ENCODE measurements at regions not wholly inside any gene's neighbourhood (a gene's known extent, or its start where the extent isn't known, plus 50 kb on each side); places are given as distances from the start of the nearest gene placed in this dataset.

GRCh38 chr10:111837086-111837485 is 346.5 kb downstream of the GPAM start:
- DNase-seq = no peak

- no peak for DNase-seq
Measured at GRCh38 chr10:111837985-111838384, 345.6 kb downstream of the GPAM start.

GRCh38 chr10:111840546-111840945 is 343.0 kb downstream of the GPAM start:
- DNase-seq = no peak

- DNase-seq = no peak
Measured at GRCh38 chr10:111852801-111853200, 330.8 kb downstream of the GPAM start.

DNA sequence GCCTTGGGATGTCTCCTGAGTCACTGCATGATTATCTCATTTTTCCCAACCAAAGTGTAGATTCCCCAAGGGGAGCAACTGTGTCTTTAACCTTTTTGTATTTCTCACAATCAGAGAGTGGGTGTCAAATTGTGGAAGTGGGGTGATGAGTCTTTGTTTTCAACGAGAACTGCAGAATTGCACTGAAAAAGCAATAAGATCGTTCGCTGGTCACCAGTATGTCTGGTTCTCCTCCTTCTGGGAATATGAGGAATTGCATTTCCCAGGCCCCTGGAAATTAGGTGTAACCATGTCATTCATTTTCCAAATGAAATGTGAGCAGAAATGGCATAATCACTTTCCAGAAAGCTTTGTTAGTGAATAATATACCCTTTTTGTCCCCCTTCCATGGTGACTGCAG is 326.9 kb downstream of the GPAM start:
- no peak for DNase-seq

DNA sequence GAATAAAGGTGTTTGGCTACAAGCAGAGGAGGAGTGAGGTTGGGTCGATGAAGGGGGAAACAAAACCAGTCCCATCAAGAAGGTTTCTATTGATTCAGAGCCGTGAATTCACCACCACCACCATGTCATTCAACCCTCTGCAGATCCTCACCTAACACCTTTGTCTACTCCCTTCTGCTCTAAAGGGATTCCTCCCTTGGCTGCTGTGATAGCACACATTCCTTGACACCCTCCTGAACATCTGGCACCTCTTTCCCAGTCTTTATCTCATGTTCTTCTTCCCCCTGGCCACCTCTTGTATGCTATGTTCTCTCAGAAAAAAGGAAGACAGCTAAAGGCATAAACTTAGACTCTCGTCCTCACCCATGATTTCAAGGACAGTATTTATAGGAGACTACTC is 318.0 kb downstream of the GPAM start:
- no peak for DNase-seq

- DNase-seq = no peak
Measured at GRCh38 chr10:111871458-111871857, 312.1 kb downstream of the GPAM start.

- DNase-seq = no peak
Measured at GRCh38 chr10:111872591-111872990, 311.0 kb downstream of the GPAM start.

DNA sequence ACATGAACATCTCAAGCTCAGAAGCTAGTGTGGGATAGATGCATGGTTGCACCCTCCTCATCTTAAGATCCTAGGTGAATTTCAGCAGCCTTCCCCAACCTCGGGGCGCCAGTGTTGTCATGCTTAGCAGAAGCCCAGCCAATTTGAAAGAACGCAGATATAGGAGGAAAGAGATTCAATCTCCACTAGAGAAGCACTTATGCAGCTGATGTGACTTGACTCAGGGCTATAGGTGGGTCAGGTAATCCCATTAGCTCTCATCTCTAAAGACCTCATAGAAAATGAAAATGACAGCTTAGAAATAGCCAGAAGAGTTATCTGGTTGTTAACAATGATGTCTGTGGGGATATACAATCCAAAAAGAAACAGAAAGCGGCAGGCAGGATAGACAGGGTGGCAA is 310.5 kb downstream of the GPAM start:
- no peak for DNase-seq

DNA sequence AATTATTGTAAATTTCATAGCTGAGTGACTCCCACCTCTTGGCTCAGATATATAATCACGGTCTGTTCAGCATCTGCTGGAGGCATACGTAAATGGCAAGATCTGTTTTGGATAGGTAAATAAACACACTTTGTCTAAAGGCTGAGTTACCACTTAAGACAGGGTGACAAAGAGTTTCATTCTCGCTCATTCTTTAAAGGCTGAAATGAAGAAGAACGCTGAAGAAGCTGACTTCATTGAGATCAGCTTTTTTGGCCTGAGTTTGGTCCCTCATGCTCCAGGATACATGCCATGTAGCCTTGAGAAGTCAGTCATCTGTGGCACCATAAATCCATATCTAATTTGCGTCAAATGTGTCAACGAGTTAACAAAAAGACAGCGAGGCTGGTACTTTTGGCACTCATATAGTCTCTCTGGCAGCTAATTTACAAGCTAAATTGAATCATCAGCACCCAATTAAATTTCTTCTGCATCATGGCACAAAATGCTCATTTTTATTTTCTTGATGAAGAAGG is 309.9 kb downstream of the GPAM start:
- no peak for DNase-seq

DNA sequence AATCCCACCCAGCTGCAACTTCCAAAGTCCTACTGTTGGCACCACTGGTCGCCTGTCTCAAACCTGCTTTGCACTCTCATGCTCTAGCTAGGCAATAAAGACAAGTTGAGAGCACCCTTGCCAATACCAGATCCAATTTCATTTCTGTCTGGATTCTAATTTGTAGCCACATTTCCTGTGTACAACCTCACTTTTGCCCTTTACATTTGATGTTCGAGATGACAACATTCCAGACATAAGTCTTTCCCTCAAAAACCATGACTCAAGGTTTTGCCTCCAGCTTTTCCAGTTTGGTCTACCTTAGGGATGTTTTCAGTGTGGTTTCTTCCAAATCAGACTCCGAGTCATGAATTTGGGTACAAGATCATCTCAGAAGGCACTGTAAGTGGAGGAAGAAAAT is 309.0 kb downstream of the GPAM start:
- DNase-seq = no peak

- no peak for DNase-seq
Measured at GRCh38 chr10:111875725-111876124, 307.8 kb downstream of the GPAM start.

DNA sequence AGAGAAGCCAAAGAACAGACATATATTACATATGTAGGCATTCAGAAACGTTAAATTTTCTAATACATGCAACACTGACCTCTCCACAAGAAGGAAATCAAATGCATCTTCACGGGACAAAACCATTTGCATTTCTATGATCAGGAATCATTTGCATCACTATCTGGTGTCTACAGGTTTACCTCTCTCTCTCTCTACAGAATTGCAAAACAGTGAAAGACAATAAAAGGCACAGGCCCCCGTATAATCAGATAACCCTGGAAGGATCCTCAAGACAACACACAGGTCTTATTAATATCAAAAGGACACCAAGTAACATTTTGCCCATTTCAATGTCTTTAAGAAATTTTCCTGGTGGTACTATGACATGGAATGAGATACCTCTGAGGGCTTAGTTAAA is 306.3 kb downstream of the GPAM start:
- DNase-seq = no peak

DNA sequence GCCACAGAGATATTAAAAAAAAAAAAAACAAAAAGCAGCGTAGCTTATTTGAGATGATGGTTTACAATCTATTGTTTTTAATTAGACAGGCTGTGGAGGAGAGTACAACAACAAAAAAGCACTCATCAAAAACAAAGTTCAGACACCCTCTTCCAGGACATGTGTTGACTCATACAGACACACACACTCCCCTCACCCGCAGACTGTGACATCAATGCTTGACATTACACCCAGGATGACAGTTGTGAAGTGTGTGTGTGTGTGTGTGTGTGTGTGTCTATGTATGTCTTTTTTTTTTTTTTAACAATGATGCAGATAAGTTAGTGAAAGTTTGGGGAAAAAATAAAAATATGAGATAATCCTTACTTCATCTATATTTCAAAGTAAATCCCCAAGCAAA is 303.6 kb downstream of the GPAM start:
- DNase-seq = no peak

DNA sequence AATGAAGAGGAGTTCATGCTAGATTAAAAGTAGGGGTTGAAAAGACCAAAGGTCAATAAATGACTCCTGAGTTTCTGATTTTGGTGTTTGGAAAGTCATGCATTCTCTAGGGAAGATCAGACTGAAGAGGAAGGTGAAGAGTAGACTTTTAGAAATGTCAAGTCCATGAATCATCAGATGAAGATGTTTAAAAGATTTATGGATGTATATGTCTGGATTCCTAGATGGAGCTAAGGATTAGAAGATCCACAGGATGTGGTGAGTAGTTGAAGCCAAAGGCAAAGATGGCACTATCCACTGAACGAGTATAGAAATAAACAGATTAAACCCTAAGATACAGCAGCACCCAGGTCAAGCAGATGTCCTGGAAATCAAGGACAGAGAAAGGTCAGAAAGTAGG is 298.5 kb downstream of the GPAM start:
- DNase-seq = no peak

DNA sequence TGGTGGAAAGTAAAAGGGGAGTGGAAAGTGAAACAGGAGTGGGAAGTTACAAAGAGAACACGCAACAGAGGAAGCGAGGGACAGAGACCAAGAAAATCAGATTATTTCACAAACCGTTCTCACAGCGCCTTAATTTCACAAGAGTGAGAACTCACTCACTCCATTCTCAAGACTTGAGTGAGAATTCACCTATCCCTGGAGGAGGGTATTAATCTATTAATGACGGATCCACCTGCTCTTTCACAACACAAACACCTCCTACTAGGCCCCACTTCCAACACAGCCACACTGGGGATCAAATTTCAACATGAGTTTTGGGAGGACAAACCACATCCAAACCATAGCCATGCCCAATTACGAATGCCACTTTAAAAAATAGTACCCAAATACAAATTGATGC is 297.6 kb downstream of the GPAM start:
- no peak for DNase-seq

DNA sequence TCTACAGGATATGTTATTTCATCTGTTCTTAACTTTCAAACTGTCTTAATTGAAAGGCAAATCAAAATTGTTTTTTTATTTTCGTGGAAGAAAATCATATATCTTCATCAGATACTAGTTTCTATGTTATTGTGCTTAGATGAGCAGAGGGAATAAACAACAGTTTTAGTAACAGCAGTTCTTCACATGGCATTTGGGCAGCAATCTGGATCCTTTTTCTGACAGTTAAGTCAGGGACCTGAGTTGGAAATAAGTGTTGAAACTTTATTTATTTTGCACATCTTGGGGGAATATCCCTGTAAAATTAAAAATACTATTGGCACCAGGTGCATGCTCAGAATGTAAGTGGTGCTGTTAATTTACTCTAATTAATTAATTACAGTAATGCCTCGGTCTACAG is 296.3 kb downstream of the GPAM start:
- DNase-seq = no peak

DNA sequence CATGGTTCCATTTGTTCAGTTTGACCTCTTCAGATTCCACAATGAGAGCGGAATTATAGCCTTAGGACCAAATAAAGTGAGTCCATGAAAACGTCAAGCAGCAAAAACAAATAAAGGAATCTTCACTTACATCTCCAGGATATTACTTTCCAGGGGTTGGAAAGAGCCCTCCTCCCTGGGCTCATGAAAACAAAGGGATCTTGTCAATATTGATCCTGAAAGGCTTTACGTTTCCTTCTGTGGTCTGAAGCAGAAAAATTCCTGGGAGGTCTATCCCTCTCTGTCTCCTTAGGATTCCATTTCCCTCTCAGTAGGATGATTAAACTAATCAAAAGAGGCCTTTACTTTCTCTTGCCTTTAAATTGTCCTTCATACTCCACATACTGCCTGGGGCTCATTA is 293.5 kb downstream of the GPAM start:
- DNase-seq = no peak

- no peak for DNase-seq
Measured at GRCh38 chr10:111916011-111916410, 267.6 kb downstream of the GPAM start.

GRCh38 chr10:111921821-111922220 is 261.7 kb downstream of the GPAM start:
- no peak for DNase-seq

- no peak for DNase-seq
Measured at GRCh38 chr10:111923032-111923431, 260.5 kb downstream of the GPAM start.

GRCh38 chr10:111926286-111926685 is 257.3 kb downstream of the GPAM start:
- no peak for DNase-seq

DNA sequence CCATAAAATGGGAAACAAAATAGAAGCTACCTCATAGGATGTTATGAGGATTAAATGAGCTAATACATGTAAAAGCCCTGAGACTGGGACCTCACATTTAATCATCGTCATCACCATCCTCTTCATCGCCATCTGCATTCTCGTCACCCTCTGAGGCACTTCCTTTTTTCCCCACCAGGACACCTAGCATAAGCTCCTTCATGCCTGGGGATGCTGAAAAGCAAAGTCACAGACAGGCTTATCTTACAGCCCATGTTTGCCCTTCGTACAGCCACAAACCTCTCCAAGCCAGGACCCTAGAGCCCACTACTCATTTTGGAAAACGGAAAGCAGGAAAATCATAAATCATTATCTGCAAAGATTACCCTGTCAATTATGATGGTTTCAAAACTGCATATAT is 249.6 kb downstream of the GPAM start:
- no peak for DNase-seq

DNA sequence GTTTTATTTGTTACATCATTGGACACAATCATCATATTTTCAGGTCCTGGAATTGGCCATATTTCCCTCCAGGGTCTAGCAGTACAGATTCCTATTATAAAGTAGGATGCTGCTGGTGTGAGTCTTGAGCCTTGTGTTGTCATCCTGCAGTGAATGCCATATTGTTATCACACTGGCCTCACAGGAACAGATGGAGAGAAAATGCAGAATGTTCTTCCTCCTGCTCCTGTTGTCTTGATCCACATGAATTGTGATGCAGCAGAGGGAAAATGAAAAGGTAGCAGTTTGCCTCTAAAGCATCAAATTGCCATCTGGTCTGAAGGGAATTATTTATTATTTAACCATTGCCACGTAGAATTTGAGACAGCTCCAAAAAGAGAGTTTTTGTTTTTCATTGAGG is 248.6 kb downstream of the GPAM start:
- DNase-seq = no peak

DNA sequence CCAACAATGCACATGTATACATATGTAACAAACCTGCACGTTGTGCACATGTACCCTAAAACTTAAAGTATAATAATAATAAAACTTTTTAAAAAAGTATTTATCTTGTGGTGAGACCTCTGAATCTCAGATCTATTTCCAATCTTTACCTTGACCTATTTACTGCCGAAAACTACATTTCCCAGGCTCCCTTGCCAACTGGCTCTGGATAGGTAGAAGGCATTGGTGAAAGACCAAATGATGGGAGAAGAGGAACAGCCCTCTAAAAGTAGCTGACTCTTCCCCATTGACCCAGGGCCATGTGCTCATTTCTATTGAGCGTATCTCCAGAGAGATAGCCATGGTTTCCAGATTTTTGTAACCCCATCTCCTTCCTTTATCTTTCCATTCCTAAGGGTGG is 247.4 kb downstream of the GPAM start:
- no peak for DNase-seq

GRCh38 chr10:111944331-111944730 is 239.2 kb downstream of the GPAM start:
- no peak for DNase-seq
